ENCODE measurements at regions not wholly inside any gene's neighbourhood (a gene's known extent, or its start where the extent isn't known, plus 50 kb on each side); places are given as distances from the start of the nearest gene placed in this dataset.
"Not testable (repeated sequence)": the region's sequence is repeated elsewhere in the genome, so short reads cannot be mapped to it uniquely, and the experiment has no call there.

DNA sequence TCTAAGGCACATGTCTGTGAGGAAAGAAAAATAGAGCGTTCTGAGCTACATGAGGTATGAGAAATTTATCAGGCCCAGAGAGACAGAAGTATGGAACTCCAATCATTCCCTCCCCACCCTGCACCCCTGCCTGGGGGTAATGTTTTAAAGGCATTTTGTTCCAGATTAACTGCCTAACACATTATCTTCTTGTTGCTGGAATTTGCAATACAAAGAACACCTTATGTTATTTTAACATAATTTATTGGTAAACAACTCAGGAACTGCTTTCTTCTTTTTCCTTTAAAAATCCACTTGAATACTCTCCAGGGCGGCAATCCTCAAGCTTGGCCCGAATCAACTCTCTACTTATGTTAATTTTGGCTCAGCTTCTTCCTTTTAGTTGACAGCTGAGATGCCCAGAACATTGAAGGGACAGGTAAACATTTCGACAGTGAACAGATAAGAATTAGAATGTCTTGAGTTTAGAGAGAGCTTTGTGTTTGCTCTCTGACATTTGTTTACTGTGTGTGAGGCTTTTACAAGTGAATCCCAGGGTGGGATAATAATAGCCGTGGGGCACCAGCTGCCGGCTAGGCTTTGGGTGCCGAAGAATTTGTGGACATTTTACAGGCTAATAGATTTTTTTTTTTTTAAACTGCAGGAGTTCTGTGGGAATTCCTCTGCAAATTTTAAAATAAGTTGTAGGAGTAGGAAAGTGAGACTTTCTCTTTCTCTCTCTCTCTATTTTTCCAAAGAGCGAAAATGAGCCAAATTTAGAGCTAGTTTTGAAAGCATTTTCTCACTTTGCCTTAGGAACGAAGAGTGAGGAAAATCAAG lies 96.4 kb upstream of the TAF11L2 start:
- DNase-seq, result no peak

DNA sequence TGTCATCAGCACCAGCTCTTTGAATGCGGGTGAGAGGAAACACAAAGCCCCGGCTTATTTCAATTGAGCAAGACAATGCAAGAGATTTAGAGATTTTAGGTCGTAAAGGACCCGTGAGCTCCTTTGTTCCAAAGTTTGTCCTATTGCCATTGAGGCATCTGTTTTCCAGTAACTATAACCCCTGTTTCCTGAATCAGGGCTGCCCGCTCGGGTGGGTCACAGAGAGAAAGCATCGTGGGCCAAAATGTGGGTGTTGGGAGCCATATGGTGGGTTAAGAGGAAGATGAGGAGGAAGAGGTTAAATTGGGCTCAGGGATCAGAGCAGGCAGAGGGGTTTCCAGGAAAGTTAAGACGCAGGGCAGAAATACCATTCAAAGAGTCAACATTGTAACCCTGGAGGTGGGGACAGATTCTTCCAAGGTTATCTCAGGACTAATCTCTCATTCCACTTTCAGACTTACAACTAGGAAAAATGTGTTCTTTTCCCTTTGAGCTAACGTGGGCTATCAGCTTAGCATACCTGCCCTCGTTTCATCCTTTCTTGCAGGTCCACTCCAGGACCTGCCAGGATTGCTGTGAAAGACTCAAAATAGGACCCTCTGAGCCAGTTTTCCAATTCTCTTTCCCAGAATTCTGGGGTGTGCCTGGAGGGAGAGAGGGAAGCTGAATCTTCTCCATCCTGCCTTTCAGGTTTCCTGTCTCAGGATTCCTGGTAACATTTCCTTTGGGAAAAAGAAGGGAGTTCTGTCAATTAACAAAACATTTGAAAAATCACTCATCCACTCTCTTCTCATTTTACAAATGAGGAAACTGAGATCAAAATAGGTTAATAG lies 95.5 kb upstream of the TAF11L2 start:
- DNase-seq, result no peak

DNA sequence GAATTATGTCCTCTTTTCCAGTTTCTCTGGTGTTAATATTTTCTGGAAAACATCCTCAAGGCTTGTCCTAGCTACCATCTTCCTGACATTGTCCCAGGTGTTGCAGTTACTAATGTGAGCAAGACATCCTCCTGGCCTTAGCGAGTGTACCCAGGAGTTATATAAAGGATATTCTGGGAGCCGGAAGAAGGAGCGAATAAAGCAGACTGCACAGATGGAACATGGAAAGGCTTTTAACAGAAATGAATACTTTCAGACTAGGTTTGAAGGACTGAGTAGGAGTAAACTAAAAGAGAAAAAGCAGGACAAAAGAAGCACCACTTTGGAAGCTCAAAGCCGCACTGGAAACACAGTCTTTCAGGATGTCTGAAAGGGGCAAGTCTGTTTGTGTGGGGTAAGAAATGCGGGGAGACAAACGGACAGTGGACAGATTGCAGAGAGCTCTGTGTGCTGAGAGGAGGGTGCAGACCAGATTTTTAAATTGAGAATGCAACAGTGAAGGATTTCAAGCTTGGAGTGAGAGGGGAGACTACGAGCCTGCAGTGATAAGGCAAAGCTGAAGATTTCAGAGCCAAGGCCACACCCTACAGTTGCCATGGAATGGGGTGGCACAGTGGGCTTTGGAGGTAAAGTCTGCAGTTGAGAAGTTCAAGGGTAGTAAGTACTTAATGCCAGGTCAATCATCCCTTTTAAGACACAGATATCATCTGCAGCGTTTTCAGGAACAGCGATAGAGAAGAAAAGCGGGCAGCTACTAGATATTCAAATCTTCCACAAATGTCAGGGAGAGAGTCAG lies 94.1 kb upstream of the TAF11L2 start:
- DNase-seq, result no peak

DNA sequence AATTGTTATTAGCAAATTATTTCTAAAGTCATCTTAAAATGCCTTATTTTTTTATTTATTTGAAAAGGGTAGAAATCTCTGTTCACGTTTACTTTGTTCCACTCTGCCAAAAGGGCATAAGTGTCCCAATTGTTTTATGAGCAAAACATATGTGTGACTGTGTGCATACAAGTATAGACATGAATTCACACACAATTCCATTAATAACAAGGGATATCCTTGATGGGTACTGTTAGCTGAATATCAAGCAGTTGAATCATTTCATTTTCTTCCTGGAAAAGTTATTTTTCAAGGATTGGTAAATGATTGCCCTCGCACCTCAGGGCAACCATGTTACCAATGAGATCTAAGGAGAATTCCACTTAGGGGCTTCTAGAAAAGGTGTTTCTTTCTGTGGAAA lies 92.1 kb upstream of the TAF11L2 start:
- no peak for DNase-seq

DNA sequence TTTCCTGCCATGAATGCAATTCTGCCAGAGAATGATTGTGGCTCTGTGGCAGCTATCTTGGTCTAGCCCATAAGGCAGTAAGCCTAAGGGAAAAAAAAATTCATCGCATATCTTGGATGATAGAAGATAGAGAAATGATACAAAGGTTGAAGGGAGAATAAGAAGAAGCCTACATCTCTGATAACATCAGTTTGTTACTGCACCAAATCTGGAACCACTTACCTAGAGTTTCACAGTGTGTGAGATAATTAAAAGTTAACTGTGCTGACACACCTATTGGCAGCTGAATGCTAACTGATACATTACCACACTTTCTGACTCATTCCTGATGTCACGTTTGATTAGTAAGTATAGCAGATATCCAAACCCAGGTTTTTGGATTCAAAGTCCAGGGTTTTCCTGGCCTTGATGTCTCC lies 91.6 kb upstream of the TAF11L2 start:
- DNase-seq, result no peak

DNA sequence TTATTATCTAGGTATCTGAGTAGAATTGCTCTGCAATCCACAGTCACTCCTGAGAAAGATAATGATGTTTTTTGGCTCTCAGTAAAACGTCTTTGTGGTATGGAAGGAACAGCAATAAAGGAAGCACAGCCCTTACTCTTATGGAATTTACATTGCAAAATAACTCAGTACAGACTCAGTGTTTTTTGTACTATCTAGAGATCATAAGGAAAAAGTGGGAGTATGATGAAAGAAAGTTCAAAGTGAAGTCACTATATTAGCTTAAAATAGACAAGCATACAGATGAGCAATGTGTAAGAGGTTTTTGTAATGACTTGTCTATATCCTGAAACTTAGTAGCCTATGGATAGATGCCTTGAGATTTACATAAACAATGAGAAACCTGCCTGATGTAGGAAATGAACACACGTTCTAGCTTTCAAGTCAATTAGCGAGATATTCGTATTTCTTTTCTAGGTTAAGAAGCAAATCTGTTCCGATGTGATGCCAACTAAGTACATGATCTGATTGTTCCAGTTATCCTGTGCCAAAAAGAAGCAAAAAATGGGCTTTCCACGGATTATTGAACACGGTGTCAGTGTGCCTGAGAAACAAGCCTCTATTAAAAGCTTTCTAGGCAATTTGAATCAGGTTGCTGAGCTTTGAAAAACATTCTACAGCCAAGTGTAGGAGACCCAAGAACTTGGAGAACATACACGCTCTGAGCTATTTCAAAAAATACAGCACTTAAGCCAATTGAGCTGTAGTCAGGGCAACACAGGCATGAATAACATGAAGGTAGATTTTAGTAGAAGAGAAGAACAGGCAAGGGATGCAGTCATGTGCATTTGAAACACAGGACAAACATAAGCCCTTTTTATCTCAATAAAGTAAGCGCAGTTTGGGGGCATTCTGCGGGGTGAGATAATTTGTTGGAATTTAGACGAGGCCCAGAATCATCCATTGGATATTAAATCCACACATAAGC lies 86.3 kb upstream of the TAF11L2 start:
- DNase-seq, result peak; percentile 20

DNA sequence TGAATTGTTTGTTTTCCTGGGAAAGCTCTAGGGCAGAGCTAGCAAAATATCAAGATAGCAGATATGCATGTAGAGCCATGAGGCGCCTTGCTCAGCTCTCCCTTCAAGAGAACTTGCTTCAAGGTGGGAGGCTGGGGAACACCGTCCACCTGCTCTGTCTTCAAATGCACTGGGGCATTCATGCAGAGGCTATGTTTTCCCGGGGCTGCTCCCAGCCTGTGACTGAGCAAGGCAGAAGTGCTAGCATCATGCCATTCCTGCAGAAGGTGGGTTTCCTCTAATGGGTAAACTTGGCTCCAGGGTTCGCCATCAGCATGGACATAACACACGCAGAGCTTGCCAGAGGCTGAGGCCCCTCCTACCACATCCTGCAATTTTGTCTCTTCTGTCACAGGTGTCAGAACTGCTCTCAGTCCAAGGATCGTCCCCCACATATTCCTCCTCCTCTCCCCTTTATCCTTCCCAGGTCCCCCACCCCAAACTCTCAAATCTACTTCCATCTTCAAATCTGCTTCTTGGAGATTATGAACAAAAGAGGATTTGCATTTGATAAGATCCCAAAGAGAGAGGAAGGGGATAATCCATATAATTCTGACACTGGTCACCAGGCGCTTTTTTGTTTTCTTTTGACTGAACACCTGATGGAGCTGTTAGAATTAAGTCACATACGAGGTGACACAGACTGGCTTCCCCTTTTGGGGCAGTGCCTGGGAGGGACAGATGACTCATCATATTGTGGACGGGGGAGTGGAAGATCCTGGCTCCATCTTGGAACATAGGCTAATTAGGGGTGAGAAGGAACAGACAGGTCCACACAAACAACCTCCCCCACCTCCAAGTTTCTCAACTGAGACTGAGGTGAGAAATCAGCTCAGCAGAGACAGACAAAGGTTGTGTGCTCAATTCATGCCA lies 85.0 kb upstream of the TAF11L2 start:
- DNase-seq, result no peak

DNA sequence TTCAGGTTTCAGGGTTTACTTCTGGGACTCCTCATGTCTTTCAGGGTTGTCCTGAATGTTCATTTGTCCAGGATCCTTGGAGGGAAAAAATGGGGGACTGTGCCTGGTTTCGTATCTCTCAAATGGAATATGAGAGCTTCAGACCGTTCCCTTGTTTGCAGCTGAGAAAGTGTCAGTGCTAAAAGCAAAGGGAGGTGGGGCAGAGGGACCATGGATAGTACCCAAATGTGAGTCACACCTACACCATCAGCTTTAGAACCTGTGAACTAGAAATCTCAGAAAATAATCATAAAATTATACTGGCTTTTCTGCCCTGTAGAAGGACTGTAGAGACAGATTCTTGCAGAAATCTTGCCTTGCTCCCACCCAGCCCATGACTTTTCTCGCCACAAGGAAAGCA lies 84.3 kb upstream of the TAF11L2 start:
- DNase-seq, result no peak

DNA sequence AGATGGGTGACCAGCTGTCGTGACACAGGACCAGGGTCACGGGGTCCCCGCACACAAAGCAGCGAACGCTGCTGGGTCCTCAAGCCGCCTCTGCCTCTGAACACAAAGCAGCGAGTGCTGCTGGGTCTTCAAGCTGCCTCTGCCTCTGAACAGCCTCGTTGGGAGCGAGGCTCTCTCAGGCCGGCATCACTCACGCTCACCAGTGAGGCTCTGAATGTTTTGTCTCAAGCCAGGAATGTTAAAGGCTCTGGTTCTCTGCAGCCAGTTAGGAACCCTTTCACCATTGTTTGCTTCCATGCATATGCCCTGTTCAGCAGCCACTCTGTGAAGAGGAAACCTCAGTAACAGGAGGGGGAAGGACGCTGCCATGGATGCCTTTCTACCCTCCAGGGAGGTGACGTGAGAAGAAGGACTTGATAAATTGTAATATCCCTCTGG lies 82.7 kb upstream of the TAF11L2 start:
- DNase-seq, result no peak

DNA sequence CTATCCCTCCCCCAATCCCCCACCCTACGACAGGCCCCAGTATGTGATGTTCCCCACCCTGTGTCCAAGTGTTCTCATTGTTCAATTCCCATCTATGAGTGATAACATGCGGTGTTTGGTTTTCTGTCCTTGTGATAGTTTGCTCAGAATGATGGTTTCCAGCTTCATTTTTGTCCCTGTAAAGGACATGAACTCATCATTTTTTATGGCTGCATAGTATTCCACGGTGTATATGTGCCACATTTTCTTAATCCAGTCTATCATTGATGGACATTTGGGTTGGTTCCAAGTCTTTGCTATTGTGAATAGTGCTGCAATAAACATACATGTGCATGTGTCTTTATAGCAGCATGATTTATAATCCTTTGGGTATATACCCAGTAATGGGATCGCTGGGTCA lies 81.7 kb upstream of the TAF11L2 start:
- DNase-seq, result not testable (repeated sequence)

DNA sequence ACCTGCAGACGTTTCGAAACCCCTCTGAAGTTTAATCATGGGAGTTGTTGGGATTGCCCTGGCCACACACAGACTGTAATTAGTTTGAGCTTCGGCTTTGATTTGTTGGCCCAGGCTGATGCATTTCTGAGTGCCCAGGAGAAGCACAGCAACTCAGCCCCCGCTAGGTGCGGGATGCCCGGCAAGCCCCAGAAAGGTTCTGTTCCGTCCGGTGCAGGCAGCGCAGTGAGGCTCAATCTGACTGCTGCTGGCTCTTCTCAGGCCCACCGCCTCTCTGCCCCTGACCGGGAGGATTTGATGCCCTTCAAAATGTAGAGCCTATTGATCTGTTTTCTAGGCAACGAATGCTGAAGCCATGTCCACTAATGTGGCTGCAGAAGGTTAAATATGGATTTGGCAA lies 73.4 kb upstream of the TAF11L2 start:
- no peak for DNase-seq

DNA sequence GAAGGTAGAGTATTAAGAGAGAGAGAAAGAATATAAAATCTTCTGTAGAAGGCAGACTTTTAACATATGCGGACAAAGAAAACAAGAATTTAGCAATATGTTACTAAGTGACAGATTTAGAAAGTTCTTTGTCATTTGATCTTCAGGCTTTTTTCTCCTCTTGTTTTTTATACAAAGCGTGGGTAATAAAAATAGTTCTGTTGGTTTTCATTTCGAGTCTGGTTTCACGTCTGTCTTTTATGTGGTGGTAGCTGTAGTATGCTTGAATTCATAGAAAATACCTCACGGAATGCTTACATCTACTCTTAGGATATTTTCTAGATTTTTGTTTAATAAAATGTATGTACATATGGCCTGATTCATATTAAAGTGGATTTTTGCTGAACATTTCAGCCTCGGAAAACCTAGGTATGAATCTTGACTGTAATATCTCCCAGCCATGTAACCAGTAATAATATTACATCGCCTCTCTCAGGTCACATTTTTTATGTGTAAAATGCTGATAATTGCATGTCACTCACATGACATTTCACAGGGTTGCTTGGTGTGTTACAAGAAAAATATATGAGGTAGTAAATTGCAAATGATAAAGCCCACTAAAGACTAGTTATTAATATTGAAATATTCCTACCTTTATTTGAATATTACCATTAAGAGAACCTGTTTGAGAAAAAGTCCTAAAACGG lies 72.5 kb upstream of the TAF11L2 start:
- DNase-seq, result no peak

DNA sequence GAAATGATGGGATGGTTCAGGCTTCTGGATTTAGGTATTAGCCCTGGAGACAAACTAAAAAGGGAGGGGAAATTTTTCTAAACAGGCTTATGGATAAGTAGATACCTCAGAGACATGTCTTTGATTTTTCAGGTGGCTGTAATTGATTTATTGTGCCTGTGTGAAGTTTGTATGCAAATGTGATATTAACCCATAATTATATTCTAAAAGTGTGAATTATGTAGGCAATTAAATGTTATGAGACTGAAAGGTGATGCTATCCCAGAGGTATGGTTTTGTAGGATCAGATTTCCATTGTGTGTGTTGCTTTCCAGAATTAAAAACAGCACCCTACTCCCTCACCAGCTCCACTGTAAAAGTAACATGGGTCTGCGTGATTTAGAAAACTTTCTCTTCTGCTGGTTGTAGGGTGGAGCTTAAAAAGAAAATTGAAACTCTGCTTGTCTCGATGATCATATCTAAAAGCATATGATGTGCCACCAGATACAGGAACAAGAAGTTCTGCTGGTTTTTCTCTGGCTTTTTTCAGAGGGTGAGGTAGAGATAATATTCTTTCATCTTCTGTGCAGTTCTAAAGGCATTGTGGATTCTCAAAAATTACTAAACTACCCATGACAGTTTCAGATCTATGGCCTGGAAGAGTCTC lies 71.8 kb upstream of the TAF11L2 start:
- no peak for DNase-seq

DNA sequence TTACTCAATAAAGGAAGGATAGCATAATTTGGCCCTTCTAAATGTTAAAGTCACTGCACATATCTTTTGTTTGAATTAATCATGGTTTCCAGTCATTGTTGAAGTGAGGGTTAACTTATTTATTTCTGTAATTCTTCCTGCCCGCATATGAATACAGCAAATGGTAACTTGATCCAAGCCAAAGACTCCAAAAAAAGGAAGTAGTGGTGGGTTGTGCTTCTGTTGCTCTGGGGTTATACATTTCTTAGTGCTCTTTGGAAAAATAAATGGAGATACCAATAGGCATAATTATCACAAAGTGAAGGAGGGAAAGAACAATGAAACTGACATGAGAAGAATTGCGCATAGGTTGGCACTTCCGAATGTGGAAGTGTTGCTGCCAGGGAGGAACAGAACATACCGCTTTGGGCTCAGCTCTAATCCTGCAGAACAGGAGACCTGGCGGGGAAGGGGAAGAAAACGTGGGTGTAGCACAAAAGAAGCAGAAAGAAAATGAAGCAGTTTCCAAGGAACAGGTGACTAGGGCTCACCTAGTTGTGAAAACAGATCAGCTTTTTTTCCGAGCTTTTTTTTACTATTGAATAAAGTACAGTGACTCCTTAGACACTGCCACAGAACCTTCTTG lies 69.7 kb upstream of the TAF11L2 start:
- no peak for DNase-seq

DNA sequence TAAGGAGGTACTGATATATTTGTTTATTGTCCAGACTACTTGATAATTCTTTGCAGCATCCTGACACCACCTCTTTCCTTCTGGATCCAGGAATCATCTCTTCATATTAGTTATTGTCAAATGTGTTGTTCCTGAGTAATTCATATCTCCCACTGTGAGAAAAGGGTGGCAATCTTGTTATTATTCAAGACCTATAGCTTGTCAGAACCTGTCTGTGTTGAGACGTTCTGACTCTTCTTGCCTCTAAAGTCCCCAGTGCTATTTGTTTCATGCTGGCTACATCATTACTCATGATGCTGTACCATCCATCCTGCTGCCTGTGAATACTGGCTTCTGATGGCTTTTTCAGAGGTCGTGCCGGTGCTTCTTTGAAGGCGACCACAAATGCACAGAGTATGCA lies 68.7 kb upstream of the TAF11L2 start:
- DNase-seq, result no peak

DNA sequence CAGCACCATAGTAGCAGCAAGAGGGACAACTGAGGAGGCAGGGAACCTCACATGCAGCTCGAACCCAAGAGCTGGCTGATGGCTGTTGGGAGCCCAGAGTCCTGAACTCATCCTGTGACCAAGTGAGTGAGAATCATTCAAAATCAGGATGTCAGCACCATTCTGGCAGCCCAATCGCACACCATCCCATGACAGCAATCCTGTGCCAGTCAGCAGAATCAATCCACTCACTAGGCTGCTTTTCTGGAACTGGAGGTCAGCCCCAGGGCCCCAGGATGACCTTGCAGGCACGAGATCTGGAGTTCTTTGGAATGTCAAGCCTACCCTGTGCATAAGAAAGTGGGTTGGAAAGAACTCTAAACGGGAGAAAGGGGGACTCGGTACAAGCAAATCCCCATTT lies 67.8 kb upstream of the TAF11L2 start:
- no peak for DNase-seq

DNA sequence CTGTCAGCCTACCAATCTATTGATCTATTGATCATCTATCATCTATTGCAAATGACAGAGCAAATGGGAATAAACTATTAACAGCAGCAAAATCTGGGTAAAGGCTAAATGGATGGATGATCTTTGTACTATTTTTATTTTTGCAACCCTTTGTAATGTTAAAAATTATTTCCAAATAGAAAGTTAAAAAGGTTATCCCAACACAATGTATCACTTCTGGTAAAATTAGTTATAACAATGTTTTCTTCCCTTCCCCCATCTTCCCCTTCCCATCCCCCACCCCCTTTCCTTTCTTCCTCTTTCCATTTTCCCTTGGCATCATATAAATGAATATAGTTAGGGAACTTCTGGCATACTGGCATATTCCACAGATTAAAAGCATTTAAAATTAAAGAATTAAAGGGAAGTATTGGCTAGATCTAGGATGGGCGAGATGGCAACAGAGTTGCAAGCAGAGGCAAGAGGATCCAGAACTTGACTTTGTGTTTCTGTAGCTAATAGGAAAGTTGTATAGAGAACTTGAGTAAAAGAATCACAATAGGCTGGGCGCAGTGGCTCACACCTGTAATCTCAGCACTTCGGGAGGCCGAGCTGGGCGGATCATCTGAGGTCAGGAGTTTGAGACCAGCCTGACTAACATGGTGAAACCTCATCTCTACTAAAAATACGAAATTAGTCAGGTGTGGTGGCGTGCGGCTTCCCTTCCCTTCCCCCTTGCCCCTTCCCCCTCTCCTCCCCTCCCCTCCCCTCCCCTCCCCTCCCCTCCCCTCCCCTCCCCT lies 66.6 kb upstream of the TAF11L2 start:
- peak; percentile 67 for DNase-seq

DNA sequence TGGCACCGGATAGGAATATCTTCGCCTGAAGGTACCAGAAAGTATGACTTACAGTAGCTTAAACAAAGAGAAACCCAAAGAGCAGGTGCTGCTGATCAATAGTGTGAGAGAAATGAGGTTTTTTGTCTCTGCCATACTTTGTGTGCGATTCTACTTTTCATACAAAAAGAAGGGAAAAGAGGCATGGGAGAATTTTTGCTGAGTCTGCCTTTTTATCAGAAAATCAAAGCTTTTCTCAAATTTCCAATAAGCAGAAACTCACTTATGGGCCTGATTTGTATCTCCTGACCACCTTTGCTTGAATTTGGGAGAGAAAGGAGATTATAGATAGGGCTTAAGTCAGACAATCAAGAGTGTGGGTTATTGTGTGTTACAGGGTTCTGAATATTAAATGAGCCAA lies 65.5 kb upstream of the TAF11L2 start:
- DNase-seq, result no peak

DNA sequence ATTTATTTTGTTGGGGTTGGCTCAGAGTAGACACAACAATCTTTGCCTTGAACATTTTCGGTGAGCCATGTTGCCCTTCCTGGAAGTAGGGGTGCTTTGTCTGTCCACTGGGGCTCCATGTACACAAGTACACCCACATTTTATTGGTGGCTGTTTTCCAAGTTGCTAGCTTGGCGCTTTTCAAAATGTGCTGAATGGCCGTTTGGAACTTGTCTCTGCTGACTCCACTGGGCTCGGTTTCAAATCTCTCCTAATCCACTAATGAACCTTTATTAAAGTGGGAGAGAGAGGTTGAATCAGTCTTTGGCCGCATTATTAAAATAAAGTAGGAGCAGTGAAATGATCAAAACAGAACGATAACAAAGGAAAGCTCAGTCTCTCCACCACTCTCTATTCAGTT lies 64.6 kb upstream of the TAF11L2 start:
- no peak for DNase-seq

Measured in NCI-H226 (cell line).